M059J (cell line): ENCODE measurements at regions not wholly inside any gene's neighbourhood (a gene's known extent, or its start where the extent isn't known, plus 50 kb on each side); places are given as distances from the start of the nearest gene placed in this dataset.
"Not testable (repeated sequence)": the region's sequence is repeated elsewhere in the genome, so short reads cannot be mapped to it uniquely, and the experiment has no call there.

Experiments used
- DNase-seq: peaks from one replicate; pipeline ENCODE4 v3.0.0-alpha.2; 2012; ENCODE audit warnings: low read depth

DNA sequence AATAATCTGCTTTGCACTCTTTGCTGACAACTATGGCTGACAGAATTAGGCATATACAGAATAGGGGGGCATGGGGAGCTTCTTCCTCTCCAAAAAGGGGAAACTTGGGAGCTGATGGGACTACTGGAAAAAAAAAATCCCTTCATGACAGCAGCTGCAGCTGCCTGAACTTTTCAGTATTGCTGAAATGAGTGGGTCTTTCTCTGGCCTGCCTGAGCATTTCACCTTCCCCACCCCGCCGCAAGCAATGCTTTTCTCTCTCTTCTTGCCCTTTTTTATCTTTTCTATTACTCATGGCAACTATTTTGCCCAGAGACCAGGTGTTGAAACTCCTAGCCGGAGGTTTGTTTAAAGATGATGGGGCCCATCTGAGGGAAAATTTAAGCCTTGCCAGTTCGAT, 244.9 kb downstream of the SEMA3D start:
- DNase-seq: no peak

GRCh38 chr7:84941291-84941690, 245.6 kb downstream of the SEMA3D start:
- DNase-seq: no peak

- no peak for DNase-seq
These were observed 247.0 kb downstream of the SEMA3D start for GRCh38 chr7:84939888-84940287.

DNA sequence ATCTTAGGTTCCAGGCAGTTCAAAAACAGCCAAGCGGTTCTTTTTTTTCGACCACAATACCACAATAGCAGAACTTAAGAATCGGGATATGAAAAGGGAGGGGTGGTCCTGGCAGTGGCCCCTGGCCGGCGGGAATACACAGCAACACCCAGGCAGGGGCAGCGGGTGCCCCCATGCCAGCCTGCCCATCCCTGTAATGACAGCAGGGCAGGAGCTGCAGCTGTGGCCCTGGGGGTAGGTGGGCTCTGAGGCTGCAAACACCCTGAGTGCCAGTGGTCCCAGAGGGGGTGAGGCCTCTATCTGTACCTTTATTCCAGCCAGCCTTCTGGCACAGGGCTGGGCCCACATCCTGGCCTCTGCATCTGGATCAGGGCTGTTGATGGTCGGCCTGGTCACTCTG, 247.4 kb downstream of the SEMA3D start:
- DNase-seq: no peak

DNA sequence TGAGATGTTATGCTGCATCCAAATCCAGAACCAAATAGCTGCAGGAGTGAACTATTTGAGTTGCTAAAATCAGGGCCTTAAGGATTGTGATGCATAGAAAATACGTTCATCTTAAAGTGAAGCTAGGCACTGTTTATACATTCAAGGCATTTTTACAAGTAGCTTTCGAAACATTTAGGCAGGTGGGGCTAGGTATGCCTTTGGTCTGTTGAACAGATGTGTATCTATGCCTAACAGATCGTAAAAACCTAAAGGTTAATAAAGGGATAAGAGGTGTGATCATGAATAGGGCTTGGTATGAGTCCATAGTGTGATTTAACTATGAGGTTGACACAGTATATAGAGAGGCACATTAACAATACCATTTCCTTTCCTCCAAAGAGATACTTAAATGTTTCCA, 262.5 kb downstream of the SEMA3D start:
- no peak for DNase-seq

GRCh38 chr7:84923348-84923747, 263.5 kb downstream of the SEMA3D start:
- no peak for DNase-seq

- no peak for DNase-seq
These were observed 265.7 kb downstream of the SEMA3D start for GRCh38 chr7:84921154-84921553.

DNA sequence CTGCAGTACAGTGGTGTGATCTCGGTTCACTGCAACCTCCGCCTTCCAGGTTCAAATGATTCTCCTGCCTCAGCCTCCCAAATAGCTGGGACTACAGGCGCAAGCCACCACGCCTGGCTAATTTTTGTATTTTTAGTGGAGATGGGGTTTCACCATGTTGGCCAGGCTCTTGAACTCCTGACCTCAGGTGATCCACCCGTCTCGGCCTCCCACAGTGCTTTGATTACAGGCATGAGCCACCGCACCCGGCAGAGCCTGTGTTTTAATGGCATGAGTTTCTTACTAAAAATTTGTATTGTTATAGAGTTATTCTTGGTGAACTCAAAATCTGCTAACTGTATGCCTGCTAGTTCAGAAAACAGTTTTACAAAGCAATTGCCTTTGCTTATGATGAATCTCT, 269.9 kb downstream of the SEMA3D start:
- not testable (repeated sequence) for DNase-seq

GRCh38 chr7:84916161-84916560, 270.7 kb downstream of the SEMA3D start:
- no peak for DNase-seq

DNA sequence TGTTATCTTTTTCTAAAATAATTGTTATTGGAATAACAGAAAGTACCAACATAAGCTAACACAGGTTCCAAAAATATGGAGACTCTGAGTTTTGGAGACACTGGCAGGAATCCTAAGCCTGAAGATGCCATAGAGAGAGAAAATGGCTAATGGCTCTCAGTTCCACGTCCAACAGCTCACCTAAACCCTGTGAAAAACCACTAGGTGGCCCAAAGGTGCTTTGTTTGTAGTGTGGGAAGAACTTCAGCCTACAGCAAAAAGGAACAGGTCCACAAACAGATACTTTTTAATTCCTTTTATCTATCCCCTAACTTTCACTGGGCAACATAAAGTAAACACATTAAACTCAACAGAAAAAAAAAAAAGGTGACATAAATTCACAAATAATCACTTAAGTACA, 272.3 kb downstream of the SEMA3D start:
- DNase-seq: peak; percentile 47

GRCh38 chr7:84913731-84914130, 273.1 kb downstream of the SEMA3D start:
- peak; percentile 75 for DNase-seq

DNA sequence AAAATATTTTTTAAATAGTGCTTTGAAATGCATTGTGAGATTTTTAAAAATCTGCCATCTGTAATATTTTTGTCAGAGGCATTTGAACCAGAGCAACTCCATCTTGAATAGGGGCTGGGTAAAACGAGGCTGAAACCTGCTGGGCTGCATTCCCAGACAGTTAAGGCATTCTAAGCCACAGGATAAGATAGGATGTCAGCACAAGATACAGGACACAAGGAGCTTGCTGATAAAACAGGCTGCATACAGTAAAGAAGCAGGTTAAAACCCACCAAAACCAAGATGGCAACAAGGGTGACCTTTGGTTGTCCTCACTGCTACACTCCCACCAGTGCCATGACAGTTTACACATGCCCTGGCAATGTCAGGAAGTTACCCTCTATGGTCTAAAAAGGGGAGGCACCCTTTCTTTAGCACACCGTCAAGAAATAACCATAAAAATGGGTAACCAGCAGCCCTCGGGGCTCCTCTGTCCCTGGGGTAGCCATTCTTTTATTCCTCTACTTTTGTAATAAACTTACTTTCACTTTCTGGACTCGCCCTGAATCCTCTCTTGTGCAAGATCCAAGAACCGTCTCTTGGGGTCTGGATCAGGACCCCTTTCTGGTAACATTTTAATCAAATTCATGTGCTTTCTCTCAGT, 273.7 kb downstream of the SEMA3D start:
- peak; percentile 45 for DNase-seq

DNA sequence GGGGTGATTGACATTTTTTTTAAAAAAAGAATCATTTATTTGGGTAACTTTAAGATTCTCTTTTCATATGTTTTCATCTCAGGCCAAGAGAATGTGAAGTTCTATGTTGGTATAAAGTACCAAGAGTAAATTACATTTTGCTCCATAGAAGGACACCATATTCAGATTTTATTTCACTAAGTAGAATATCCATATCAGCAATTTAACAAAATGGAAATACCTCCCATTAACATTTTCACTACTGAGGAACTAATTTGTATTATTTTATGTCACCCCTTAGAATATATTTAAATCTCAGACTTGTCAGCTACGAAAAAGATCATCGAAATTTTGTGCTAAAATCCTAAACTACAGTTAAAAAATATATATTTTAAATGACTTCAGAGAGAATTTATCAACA, 274.3 kb downstream of the SEMA3D start:
- DNase-seq: no peak

- DNase-seq: no peak
These were observed 274.8 kb downstream of the SEMA3D start for GRCh38 chr7:84912018-84912417.

DNA sequence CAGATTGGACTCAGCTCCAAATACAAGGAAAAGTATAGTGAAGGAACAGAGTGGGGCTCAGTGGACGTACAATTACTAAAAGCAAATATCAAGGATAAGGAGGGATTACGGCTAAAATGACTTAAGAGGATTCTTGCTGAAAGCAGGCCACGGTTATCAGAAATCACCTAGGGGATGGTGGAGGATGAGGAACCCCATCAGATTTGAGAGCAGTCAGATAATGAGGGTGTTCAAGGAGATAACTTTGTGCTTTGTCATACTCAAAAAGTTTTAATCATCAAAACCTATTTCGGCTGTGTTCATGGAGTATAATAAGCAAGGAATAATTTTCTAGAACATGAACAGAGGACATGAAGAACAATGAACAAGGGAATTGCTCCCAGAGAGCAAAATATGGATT, 275.8 kb downstream of the SEMA3D start:
- no peak for DNase-seq

- DNase-seq: peak; percentile 34
These were observed 276.5 kb downstream of the SEMA3D start for GRCh38 chr7:84910322-84910721.

GRCh38 chr7:84908196-84908793, 278.6 kb downstream of the SEMA3D start:
- no peak for DNase-seq

DNA sequence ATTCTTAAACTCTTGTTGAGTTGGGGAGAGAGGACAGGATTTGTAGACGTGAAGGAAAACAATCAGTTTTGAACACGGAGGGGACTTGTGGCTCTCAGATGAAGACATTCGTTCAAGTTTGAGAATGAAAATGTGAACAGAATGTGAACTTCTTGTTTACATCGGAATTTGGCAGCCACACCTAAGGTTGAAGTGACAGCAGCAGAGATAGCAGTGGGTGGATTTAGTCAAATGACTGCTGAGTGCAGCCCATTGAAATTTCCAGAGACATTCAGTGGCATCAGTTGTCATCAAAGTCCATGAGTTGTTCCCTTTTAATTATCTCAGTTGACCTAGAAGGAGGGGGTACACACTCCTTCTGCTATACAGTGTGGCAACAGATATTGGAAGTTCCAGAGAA, 280.0 kb downstream of the SEMA3D start:
- DNase-seq: no peak

GRCh38 chr7:84904561-84904960, 282.3 kb downstream of the SEMA3D start:
- no peak for DNase-seq

GRCh38 chr7:84901366-84901765, 285.5 kb downstream of the SEMA3D start:
- no peak for DNase-seq

DNA sequence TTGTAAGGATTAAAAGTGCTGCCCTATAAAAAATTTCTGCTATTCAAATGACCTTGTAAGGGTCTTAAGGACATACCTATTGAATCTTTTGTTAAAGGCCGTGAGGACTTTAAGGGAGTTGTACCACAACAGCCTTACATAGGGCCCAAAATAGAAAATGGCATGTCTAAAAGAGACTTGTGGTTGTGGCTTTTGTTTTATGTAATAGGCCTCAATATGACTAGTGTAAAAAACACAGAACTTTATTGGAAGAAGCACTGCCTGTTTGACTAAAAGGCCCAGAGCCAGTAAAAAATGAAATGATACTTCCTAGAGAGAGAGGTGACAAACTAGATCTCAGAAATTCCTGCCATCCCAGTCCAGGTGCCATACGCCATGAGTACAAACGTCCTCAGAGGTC, 286.6 kb downstream of the SEMA3D start:
- DNase-seq: no peak

GRCh38 chr7:84895563-84895962, 291.3 kb downstream of the SEMA3D start:
- DNase-seq: no peak

- not testable (repeated sequence) for DNase-seq
These were observed 303.3 kb downstream of the SEMA3D start for GRCh38 chr7:84883570-84883969.
